Omental fat pad (tissue), 3 donors: ENCODE measurements at regions not wholly inside any gene's neighbourhood (a gene's known extent, or its start where the extent isn't known, plus 50 kb on each side); places are given as distances from the start of the nearest gene placed in this dataset.

ENCODE experiments used
- ATAC-seq: fragments of 150-250 bp; one replicate; pipeline ENCODE4 v1.9.1; 2016; ENCODE audit warnings: mild to moderate bottlenecking, moderate library complexity; ENCODE audit not compliant: low FRiP score
- DNase-seq: peaks from one replicate; pipeline ENCODE4 v3.0.0-alpha.2; 2019; ENCODE audit warnings: low spot score
- TF ChIP-seq, protein P1 (sequence below), 3 donors: fragments of 450-650 bp; IDR thresholded peaks; one replicate each; pipeline ENCODE4 v1.5.1; 2016 to 2017; ENCODE audit warnings: antibody characterized with exemption in 3 of 3, mild to moderate bottlenecking in 3 of 3, moderate library complexity in 2 of 3

- ATAC-seq, result no peak
- TF ChIP-seq, protein P1, sequence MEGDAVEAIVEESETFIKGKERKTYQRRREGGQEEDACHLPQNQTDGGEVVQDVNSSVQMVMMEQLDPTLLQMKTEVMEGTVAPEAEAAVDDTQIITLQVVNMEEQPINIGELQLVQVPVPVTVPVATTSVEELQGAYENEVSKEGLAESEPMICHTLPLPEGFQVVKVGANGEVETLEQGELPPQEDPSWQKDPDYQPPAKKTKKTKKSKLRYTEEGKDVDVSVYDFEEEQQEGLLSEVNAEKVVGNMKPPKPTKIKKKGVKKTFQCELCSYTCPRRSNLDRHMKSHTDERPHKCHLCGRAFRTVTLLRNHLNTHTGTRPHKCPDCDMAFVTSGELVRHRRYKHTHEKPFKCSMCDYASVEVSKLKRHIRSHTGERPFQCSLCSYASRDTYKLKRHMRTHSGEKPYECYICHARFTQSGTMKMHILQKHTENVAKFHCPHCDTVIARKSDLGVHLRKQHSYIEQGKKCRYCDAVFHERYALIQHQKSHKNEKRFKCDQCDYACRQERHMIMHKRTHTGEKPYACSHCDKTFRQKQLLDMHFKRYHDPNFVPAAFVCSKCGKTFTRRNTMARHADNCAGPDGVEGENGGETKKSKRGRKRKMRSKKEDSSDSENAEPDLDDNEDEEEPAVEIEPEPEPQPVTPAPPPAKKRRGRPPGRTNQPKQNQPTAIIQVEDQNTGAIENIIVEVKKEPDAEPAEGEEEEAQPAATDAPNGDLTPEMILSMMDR (IDR thresholded peaks at IDR 0.05), result no peak
- DNase-seq, result no peak
These were observed 763.9 kb downstream of the HACE1 start for GRCh38 chr6:104095661-104096416.

- DNase-seq (no peak), ATAC-seq (no peak)
- TF ChIP-seq, protein P1 (IDR thresholded peaks at IDR 0.05), result no peak
These were observed 772.0 kb downstream of the HACE1 start for GRCh38 chr6:104087765-104088164.

DNA sequence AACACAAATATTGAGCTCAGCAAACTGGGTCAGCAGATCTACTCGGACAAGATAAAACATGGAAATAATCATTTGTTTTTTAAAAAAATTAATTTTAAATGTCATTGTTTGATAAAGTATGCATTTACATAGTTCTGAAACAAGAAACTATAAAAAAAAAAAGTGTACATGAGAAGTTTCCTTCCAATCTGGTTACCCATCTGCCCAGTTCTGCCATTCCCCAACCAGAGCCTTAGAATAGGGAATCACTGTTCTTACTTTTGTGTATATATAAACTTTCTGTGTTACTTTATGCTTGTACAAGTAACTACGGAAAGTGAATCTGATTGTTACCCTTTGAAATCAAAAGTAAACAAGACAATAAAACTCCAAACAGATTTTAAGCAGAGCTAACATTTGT lies 791.4 kb downstream of the HACE1 start:
- ATAC-seq, result no peak
- TF ChIP-seq, protein P1 (IDR thresholded peaks at IDR 0.05), result no peak

DNA sequence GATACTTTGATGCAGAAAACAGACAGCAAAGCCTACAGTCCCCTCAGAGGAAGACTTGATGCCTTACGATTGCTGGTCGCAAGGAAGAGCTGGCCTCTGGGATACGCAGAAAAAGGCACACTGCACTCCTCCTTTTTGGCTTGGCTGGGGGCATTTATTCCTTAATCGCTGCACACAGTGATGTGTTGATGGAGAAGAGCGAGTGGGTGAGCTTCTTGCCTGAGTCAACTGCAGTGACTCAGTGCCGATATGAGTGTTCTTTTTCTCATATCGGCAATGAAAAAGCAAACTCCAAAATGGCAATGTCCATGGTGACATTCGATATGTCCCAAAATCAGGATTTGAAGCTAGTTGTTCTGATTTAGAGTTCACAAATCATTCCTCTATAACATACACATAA lies 794.8 kb downstream of the HACE1 start:
- TF ChIP-seq, protein P1 (IDR thresholded peaks at IDR 0.05), result no peak
- ATAC-seq (no peak), DNase-seq (no peak)

More for the DNA sequence above, 791.4 kb downstream of the HACE1 start:
- no peak for DNase-seq

- ATAC-seq (no peak), DNase-seq (no peak)
- TF ChIP-seq, protein P1 (IDR thresholded peaks at IDR 0.05), result no peak
These were observed 809.3 kb downstream of the HACE1 start for GRCh38 chr6:104050455-104050854.

GRCh38 chr6:104046426-104046825 lies 813.3 kb downstream of the HACE1 start:
- no peak for ATAC-seq
- no peak for DNase-seq

More at GRCh38 chr6:104046426-104046825, 813.3 kb downstream of the HACE1 start:
- TF ChIP-seq, protein P1 (IDR thresholded peaks at IDR 0.05), result no peak
